GM18511 (cell line): ENCODE measurements at regions not wholly inside any gene's neighbourhood (a gene's known extent, or its start where the extent isn't known, plus 50 kb on each side); places are given as distances from the start of the nearest gene placed in this dataset.

Experiments
- ATAC-seq: cut with Tn5 transposase; IDR thresholded peaks from one replicate; pipeline ENCODE4 v1.9.1; 2021; ENCODE audit warnings: mild to moderate bottlenecking, moderate library complexity; ENCODE audit not compliant: unreplicated experiment

DNA sequence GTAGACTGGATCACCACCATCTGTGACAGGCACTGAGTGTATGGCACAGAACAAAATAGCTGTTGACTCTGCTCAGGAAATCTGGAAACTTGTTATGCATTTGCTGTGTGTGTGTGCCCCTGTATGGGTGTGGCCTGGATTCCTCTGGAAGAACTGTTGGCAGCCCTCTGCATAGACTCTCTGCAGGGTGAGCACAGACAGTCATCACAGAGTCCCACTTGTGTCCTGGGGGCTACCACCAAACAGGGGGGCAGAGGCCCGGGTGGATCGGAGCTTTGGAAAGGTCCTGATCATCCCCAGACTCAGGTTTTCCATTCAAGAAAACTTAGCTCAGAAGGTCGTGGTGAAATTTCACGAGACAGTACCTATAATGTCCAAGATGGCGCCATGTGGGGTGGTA, 258.6 kb downstream of the SOX11 start:
- ATAC-seq, result no peak

DNA sequence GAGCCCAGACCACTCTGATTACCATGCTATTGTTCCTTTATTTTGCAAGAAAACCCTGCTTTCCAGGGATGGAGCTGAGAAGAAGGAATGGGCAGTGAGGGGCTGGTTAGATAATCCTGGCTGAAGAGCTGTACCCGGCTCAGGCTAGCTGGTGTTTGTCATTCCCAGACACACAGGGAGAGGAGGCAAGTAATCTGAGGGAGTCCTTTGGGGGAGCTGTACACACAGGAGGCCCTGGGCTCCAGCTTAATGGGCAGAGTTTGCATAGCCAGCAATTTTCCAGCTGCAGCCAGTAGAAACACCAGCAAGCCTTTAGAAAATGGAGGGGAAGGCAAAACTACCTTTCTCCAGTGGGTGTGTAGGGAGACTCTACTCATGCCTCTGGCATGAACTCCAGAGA, 259.3 kb downstream of the SOX11 start:
- ATAC-seq, result no peak

DNA sequence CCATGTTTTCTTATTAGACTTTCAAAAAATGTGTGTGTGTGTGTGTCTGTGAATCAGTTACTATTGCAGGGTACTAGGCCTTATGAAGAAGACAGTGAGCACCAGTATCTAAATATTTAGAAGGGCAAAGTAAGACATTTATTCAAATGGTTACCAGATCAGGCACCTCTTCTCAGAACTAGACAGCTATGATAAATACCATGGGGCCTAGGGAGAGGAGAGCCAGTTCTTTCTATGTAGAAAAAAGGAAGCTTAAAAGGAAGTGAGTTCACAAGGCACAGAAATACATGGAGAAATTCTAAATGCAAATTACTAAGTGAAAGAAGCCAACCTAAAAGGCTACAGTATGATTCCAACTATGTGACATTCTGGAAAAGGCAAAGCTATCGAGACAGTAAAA, 261.3 kb downstream of the SOX11 start:
- no peak for ATAC-seq

DNA sequence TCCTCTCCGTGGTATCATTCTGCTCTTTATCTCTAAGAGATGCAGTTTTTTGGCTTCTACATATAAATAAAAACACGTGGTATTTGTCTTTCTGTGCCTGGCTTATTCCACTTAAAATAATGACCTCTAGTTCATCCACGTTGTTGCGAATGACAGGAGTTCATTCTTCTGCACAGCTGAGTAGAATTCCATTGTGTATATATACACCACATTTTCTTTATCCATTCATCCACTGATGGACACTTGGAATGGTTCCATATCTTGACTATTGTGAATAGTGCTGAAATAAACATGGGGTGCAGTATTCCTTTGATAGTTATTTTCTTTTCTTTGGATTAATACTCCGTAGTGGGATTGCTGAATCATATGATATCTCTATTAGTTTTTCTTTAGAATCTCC, 262.3 kb downstream of the SOX11 start:
- ATAC-seq, result no peak

- no peak for ATAC-seq
Measured at GRCh38 chr2:5955921-5956320, 263.7 kb downstream of the SOX11 start.

- no peak for ATAC-seq
Measured at GRCh38 chr2:5959836-5960820, 267.9 kb downstream of the SOX11 start.

- no peak for ATAC-seq
Measured at GRCh38 chr2:5967506-5967905, 275.3 kb downstream of the SOX11 start.

DNA sequence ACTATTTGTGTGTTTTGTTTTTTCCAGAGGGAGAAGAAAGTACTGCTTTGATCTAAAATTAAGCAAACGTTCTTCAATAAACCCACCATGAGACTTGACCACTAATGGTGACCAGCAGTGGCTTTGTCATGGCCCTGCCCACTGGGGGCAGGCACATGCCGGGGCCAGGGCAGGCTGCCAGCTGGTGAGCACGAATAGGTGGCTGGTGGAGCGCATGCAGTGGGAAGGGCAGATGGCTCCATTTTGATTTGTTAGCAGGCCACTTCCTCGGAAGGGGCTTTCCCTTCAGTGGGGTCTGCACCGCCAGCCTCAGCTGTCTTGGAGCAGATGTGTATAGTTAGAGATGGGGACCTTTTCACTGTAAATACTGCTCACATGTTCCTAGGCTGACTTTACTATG, 277.1 kb downstream of the SOX11 start:
- no peak for ATAC-seq

DNA sequence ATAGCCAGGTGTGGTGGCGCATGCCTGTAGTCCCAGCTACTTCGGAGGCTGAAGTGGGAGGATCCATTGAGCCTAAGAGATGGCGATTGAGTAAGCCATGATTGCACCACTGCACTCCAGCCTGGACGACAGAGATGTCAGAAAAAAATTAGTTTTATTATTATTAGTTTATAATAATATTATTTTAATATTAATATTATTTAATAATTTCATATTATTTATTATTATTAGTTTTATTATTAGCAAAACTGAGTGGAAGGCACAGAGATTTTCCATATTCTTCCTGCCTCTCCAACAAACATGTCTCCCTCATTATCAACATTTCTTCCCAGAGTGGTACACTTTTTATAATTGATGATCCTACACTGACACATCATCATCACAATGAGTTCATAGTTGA, 278.2 kb downstream of the SOX11 start:
- ATAC-seq, result no peak

DNA sequence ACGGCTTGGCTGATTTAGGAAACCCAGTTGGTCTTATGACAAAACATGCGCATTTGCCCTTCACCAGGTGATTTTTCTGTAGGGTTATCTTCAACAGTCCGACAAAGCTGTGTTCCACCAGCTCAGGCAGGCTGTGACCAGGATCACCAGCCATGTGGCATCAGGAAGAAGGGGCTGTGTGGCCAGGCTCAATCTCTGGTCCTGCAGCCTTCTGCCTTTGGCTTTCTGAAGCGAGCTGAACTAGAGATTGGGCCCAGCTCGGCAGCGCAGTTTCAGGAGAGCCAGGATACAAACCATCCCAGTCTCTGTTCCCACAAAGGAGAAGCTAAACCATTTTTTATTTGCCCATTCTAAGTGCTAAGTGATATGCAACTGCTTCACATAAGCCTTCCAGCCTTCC, 282.3 kb downstream of the SOX11 start:
- ATAC-seq, result no peak

- no peak for ATAC-seq
Measured at GRCh38 chr2:5975401-5975800, 283.2 kb downstream of the SOX11 start.

GRCh38 chr2:5976531-5977065, 284.4 kb downstream of the SOX11 start:
- ATAC-seq, result no peak

- ATAC-seq, result no peak
Measured at GRCh38 chr2:5977477-5977876, 285.3 kb downstream of the SOX11 start.

GRCh38 chr2:5978131-5978751, 286.1 kb downstream of the SOX11 start:
- no peak for ATAC-seq

- no peak for ATAC-seq
Measured at GRCh38 chr2:5980450-5981190, 288.4 kb downstream of the SOX11 start.

DNA sequence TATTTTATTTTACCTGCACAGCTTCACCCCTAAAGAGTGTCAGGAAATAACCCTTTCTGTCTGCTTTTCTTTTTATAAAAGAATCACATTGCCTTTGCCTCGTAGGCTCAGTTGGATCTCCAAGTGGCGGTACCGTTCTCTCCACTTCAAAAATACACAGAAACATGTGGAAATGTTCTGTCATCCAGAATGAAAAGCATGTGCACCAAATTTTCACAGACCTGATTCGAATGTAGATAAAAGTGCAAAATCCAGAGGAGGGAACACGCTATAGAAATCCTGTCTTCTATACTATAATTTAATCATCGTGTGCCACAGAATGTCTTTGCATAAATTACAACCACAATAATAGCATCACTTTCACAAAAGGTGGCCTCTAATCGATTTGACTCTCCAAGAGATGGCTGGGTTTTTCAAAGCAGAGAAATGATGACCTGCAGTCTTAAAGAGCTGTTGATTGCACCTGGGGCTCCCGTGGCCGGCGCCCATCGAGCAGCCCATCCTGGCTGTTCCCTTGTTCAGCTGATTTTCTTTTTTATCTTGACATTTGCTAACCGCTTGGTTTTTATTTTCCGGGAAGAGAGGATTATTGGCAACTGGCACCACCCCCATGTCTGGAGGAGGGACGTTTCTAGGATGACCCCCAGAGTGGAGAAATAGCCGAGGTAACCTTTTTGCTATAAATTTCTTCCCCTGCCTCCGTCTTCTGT, 290.2 kb downstream of the SOX11 start:
- no peak for ATAC-seq

- ATAC-seq, result no peak
Measured at GRCh38 chr2:5982903-5983265, 290.7 kb downstream of the SOX11 start.

GRCh38 chr2:5983511-5984272, 291.5 kb downstream of the SOX11 start:
- no peak for ATAC-seq

DNA sequence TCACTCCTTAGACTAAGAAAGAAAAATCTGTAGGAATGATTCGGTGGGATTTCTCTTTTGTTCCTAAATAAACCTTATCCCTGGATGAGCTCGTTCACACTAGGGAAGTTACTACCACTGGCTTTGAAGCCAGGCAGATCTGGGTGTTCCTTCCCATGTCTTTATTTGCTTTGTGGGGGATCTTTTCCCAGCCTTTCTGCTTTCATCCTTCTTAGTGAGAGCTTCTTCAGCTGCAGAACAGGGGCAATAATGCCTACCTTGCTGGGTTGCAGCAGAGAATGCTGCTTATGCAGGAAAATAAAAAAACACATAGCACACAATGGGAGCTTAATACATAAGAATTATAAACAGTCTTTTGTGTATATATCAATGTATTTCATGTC, 292.1 kb downstream of the SOX11 start:
- ATAC-seq, result no peak

- no peak for ATAC-seq
Measured at GRCh38 chr2:5984946-5985345, 292.8 kb downstream of the SOX11 start.
